Hepatocyte (in vitro differentiated cells): ENCODE measurements at regions not wholly inside any gene's neighbourhood (a gene's known extent, or its start where the extent isn't known, plus 50 kb on each side); places are given as distances from the start of the nearest gene placed in this dataset.

Source experiments
- CTCF ChIP-seq: fragments of 200-600 bp; sonication (generic); IDR thresholded peaks from 2 replicates; pipeline ENCODE4 v1.5.1; 2016; ENCODE audit warnings: antibody characterized with exemption, mild to moderate bottlenecking; ENCODE audit not compliant: poor library complexity
- EZH2 ChIP-seq: fragments of 200-600 bp; sonication (generic); IDR thresholded peaks from 2 replicates; pipeline ENCODE4 v1.6.1; 2016; ENCODE audit warnings: antibody characterized with exemption, mild to moderate bottlenecking, borderline replicate concordance

GRCh38 chr5:35316611-35317274 lies 86.5 kb upstream of the PRLR start:
- TF ChIP-seq CTCF (no peak), EZH2 (no peak)
